ENCODE measurements at regions not wholly inside any gene's neighbourhood (a gene's known extent, or its start where the extent isn't known, plus 50 kb on each side); places are given as distances from the start of the nearest gene placed in this dataset.

- peak; percentile 58 for DNase-seq
These were observed 270.5 kb upstream of the SORL1-AS1 start for GRCh38 chr11:121723246-121723741.

- DNase-seq, result peak; percentile 93
These were observed 269.9 kb upstream of the SORL1-AS1 start for GRCh38 chr11:121722431-121723245.

GRCh38 chr11:121721961-121722360 lies 269.2 kb upstream of the SORL1-AS1 start:
- DNase-seq, result no peak

GRCh38 chr11:121721448-121721847 lies 268.7 kb upstream of the SORL1-AS1 start:
- no peak for DNase-seq

GRCh38 chr11:121717296-121717695 lies 264.5 kb upstream of the SORL1-AS1 start:
- DNase-seq, result no peak

GRCh38 chr11:121716060-121716459 lies 263.3 kb upstream of the SORL1-AS1 start:
- no peak for DNase-seq

GRCh38 chr11:121715405-121715804 lies 262.6 kb upstream of the SORL1-AS1 start:
- DNase-seq, result peak; percentile 32

- DNase-seq, result no peak
These were observed 261.6 kb upstream of the SORL1-AS1 start for GRCh38 chr11:121714351-121714750.

- DNase-seq, result no peak
These were observed 259.2 kb upstream of the SORL1-AS1 start for GRCh38 chr11:121711939-121712338.

- DNase-seq, result no peak
These were observed 258.5 kb upstream of the SORL1-AS1 start for GRCh38 chr11:121711236-121711635.

- no peak for DNase-seq
These were observed 254.2 kb upstream of the SORL1-AS1 start for GRCh38 chr11:121706884-121707420.

GRCh38 chr11:121703201-121703600 lies 250.4 kb upstream of the SORL1-AS1 start:
- peak; percentile 53 for DNase-seq

GRCh38 chr11:121700968-121701367 lies 248.2 kb upstream of the SORL1-AS1 start:
- no peak for DNase-seq

- DNase-seq, result no peak
These were observed 247.0 kb upstream of the SORL1-AS1 start for GRCh38 chr11:121699801-121700200.

- no peak for DNase-seq
These were observed 244.3 kb upstream of the SORL1-AS1 start for GRCh38 chr11:121696931-121697670.

- peak; percentile 41 for DNase-seq
These were observed 243.6 kb upstream of the SORL1-AS1 start for GRCh38 chr11:121696177-121696871.

- DNase-seq, result no peak
These were observed 239.5 kb upstream of the SORL1-AS1 start for GRCh38 chr11:121692236-121692635.

GRCh38 chr11:121688860-121689614 lies 236.3 kb upstream of the SORL1-AS1 start:
- DNase-seq, result no peak

- DNase-seq, result peak; percentile 50
These were observed 235.3 kb upstream of the SORL1-AS1 start for GRCh38 chr11:121688055-121688491.

- no peak for DNase-seq
These were observed 231.0 kb upstream of the SORL1-AS1 start for GRCh38 chr11:121683791-121684190.
